HL-60 (cell line): ENCODE measurements at regions not wholly inside any gene's neighbourhood (a gene's known extent, or its start where the extent isn't known, plus 50 kb on each side); places are given as distances from the start of the nearest gene placed in this dataset.

Experiments used
- POLR2AphosphoS5 ChIP-seq: IDR thresholded peaks from 2 replicates; pipeline ENCODE4 v1.6.1; 2012; ENCODE audit warnings: low read depth
- REST ChIP-seq: IDR thresholded peaks from 2 replicates; pipeline ENCODE4 v1.6.1; 2012; ENCODE audit warnings: low read depth; ENCODE audit not compliant: insufficient replicate concordance
- SPI1 ChIP-seq: IDR thresholded peaks from 2 replicates; pipeline ENCODE4 v1.6.1; 2012; ENCODE audit warnings: low read depth, mild to moderate bottlenecking, borderline replicate concordance
- TF ChIP-seq, protein P1 (sequence below): IDR thresholded peaks from one replicate; pipeline ENCODE4 v1.5.1; 2011; ENCODE audit warnings: low read length, control low read depth, inconsistent platforms; ENCODE audit not compliant: insufficient read depth

DNA sequence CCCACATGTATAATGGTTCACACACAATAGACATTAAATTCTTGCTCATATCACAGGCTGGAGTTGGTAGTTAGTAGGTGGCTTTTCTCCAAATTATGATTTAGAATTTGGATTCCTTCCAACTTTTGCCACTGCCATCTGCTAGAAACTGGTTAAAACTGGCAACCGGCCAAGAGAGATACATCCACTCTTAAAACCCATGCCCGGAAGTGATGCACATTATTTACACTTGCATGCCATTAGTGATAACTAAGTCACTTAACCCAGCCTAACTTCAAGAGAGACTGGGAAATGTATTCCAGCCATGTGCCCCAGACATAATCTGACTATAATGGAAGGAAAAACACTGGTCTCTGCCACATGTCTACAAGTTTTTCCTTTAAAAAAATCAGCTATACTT lies 395.7 kb upstream of the SEMA6A start:
- TF ChIP-seq, protein P1, sequence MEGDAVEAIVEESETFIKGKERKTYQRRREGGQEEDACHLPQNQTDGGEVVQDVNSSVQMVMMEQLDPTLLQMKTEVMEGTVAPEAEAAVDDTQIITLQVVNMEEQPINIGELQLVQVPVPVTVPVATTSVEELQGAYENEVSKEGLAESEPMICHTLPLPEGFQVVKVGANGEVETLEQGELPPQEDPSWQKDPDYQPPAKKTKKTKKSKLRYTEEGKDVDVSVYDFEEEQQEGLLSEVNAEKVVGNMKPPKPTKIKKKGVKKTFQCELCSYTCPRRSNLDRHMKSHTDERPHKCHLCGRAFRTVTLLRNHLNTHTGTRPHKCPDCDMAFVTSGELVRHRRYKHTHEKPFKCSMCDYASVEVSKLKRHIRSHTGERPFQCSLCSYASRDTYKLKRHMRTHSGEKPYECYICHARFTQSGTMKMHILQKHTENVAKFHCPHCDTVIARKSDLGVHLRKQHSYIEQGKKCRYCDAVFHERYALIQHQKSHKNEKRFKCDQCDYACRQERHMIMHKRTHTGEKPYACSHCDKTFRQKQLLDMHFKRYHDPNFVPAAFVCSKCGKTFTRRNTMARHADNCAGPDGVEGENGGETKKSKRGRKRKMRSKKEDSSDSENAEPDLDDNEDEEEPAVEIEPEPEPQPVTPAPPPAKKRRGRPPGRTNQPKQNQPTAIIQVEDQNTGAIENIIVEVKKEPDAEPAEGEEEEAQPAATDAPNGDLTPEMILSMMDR, result no peak
- TF ChIP-seq SPI1 (no peak), REST (no peak), POLR2AphosphoS5 (no peak)
